HepG2 (cell line): ENCODE measurements at regions not wholly inside any gene's neighbourhood (a gene's known extent, or its start where the extent isn't known, plus 50 kb on each side); places are given as distances from the start of the nearest gene placed in this dataset.

Experiments
- ATAC-seq: fragments of 200-7000 bp; cut with Tn5 transposase; 3 replicates; pipeline ENCODE4 v1.9.1; 2020; ENCODE audit warnings: mild to moderate bottlenecking, moderate library complexity
- BruUV-seq: library from RNA; stranded (reverse); fragments of 400-500 nt; replicated peaks from 2 replicates; lab custom pipeline; 2021; lab: Mats Ljungman, UMichigan
- CTCF ChIA-PET: fragments of 300-600 bp; formaldehyde crosslinking; extraction: SDS; loops from one replicate; lab custom pipeline; 2021; ENCODE audit warnings: low total read pairs, inconsistent platforms, low intra/inter-chr PET ratio; lab: Yijun Ruan, JAX
- POLR2A ChIA-PET: fragments of 350-600 bp; sonication (Branson Sonifier 250); formaldehyde crosslinking; loops from one replicate; lab custom pipeline; 2020; ENCODE audit warnings: antibody characterized with exemption, inconsistent platforms; lab: Yijun Ruan, JAX
- DNase-seq: peaks from one replicate; pipeline ENCODE4 v3.0.0-alpha.2; 2015; ENCODE audit warnings: low spot score
- FAIRE-seq: peaks from 3 replicates; lab custom pipeline; 2011; peaks lifted over from hg19 to GRCh38; lab: Jason Lieb, UNC
- H2AFZ ChIP-seq: one replicate; pipeline ENCODE4 v1.6.1; 2011; ENCODE audit warnings: low read length, inconsistent platforms
- H3K27ac ChIP-seq: fragments of 300-600 bp; 3 replicates; pipeline ENCODE4 v1.8.0; 2011; ENCODE audit warnings: mixed run types, mild to moderate bottlenecking, mixed read lengths, low read length, inconsistent platforms; ENCODE audit not compliant: insufficient read depth; ENCODE audit errors: extremely low read length
- H3K27me3 ChIP-seq, 2 experiments: fragments of 200-600 bp in 1 of 2; 2 replicates in 1 of 2; 3 replicates in 1 of 2; pipeline versions ENCODE4 v1.6.0 to v1.8.0; 2011; ENCODE audit warnings: low read length in 2 of 2, mild to moderate bottlenecking in 2 of 2, moderate library complexity in 2 of 2, inconsistent platforms in 1 of 2; ENCODE audit not compliant: insufficient read depth in 2 of 2, control insufficient read depth in 1 of 2
- H3K36me3 ChIP-seq, 2 experiments: fragments of 200-600 bp in 1 of 2; replicated peaks in 1 of 2; 2 replicates in 1 of 2; 3 replicates in 1 of 2; pipeline versions ENCODE4 v1.5.1 to v1.8.0; 2011; ENCODE audit warnings: low read length in 2 of 2, inconsistent platforms in 1 of 2; ENCODE audit not compliant: insufficient read depth in 2 of 2, control insufficient read depth in 1 of 2
- H3K4me1 ChIP-seq: 2 replicates; pipeline ENCODE4 v1.5.1; 2012; ENCODE audit warnings: low read length, inconsistent platforms; ENCODE audit not compliant: insufficient read depth
- H3K4me2 ChIP-seq: 2 replicates; pipeline ENCODE4 v1.6.0; 2011; ENCODE audit warnings: low read depth, low read length, inconsistent platforms
- H3K4me3 ChIP-seq, 3 experiments: fragments of 200-600 bp in 1 of 3; sonication (generic), shearing (Covaris generic) in 1 of 3; replicated peaks in 1 of 3; 2 replicates each; pipeline ENCODE4 v1.5.1; 2011 to 2016; ENCODE audit warnings: low read length in 3 of 3, inconsistent platforms in 2 of 3, low read depth in 2 of 3, mild to moderate bottlenecking in 2 of 3, control low read depth in 1 of 3, mixed read lengths in 1 of 3; ENCODE audit not compliant: insufficient read depth in 1 of 3
- H3K79me2 ChIP-seq: one replicate; pipeline ENCODE4 v1.6.1; 2011; ENCODE audit warnings: low read length, inconsistent platforms; ENCODE audit not compliant: insufficient read depth
- H3K9ac ChIP-seq: 2 replicates; pipeline ENCODE4 v1.6.0; 2011; ENCODE audit warnings: mild to moderate bottlenecking, low read depth, low read length, inconsistent platforms; ENCODE audit not compliant: insufficient read depth
- H3K9me3 ChIP-seq: 2 replicates; pipeline ENCODE4 v1.5.1; 2012; ENCODE audit warnings: mild to moderate bottlenecking, low read length
- H4K20me1 ChIP-seq: 2 replicates; pipeline ENCODE4 v1.6.0; 2011; ENCODE audit warnings: inconsistent platforms, mild to moderate bottlenecking, low read length, moderate library complexity; ENCODE audit not compliant: insufficient read depth
- MED8 ChIP-seq: sonication (generic); formaldehyde crosslinking; IDR thresholded peaks from 2 replicates; pipeline ENCODE4 v1.8.1; 2023; ENCODE audit warnings: mild to moderate bottlenecking, missing genetic modification reagents; ENCODE audit not compliant: insufficient replicate concordance
- MXI1 ChIP-seq: IDR thresholded peaks from 3 replicates; pipeline ENCODE4 v1.6.1; 2012; ENCODE audit warnings: low read depth, low read length, inconsistent platforms, borderline replicate concordance
- NR2F6 ChIP-seq, 2 experiments: IDR thresholded peaks; 2 replicates each; pipeline ENCODE4 v1.6.1; 2016; ENCODE audit warnings: antibody characterized with exemption in 1 of 2, mild to moderate bottlenecking in 1 of 2
- PAF1 ChIP-seq: IDR thresholded peaks from 2 replicates; pipeline ENCODE4 v1.6.1; 2016; ENCODE audit warnings: missing genetic modification reagents, missing compliant biosample characterization
- TCF7 ChIP-seq: sonication (generic); IDR thresholded peaks from 2 replicates; pipeline ENCODE4 v1.6.1; 2016; ENCODE audit warnings: antibody characterized with exemption, low read depth
- ZFP41 ChIP-seq: sonication (generic); formaldehyde crosslinking; IDR thresholded peaks from 2 replicates; pipeline ENCODE4 v1.4.0; 2020; ENCODE audit warnings: mild to moderate bottlenecking, missing genetic modification reagents, borderline replicate concordance
- ZHX2 ChIP-seq, 2 experiments: sonication (generic) in 1 of 2; formaldehyde crosslinking in 1 of 2; IDR thresholded peaks; 2 replicates each; pipeline versions ENCODE4 v1.6.1 to v1.9.0; 2014 to 2022; ENCODE audit warnings: antibody characterized with exemption in 1 of 2, borderline replicate concordance in 1 of 2, inconsistent platforms in 1 of 2, low read depth in 1 of 2, missing genetic modification reagents in 1 of 2
- ZNF337 ChIP-seq: sonication (generic); formaldehyde crosslinking; IDR thresholded peaks from 2 replicates; pipeline ENCODE4 v1.5.1; 2020; ENCODE audit warnings: missing genetic modification reagents, low read depth, mild to moderate bottlenecking, borderline replicate concordance
- ZNF441 ChIP-seq: sonication (generic); formaldehyde crosslinking; IDR thresholded peaks from 2 replicates; pipeline ENCODE4 v1.7.0; 2021; ENCODE audit warnings: missing genetic modification reagents, borderline replicate concordance
- ZNF572 ChIP-seq: sonication (generic); formaldehyde crosslinking; IDR thresholded peaks from 2 replicates; pipeline ENCODE4 v1.5.1; 2020; ENCODE audit warnings: mild to moderate bottlenecking, missing genetic modification reagents
- ZNF720 ChIP-seq: sonication (generic); formaldehyde crosslinking; IDR thresholded peaks from 2 replicates; pipeline ENCODE4 v1.4.0; 2020; ENCODE audit warnings: missing genetic modification reagents
- WGBS: methylation state at CpG from one replicate; pipeline ENCODE4 v1.1.6; 2017; ENCODE audit warnings: low lambda C conversion rate; 5-methylcytosine and 5-hydroxymethylcytosine counted together
- in situ Hi-C: cut with HindIII; loops from 2 replicates; pipeline ENCODE4 v1.10.0; 2017; ENCODE audit warnings: low pct_unique_long_range_greater_than_20kb; ENCODE audit not compliant: extremely low pct_ligation_motif_present
- intact Hi-C: fragments of 100-400 bp; cut with micrococcal nuclease; formaldehyde crosslinking; loops from one replicate; pipeline ENCODE4 v1.10.0; 2022; ENCODE audit not compliant: unreplicated experiment

GRCh38 chr6:168217880-168218537, 101.6 kb downstream of the DACT2 start:
- no peak overlapping the region for H2AFZ ChIP-seq
- no peaks in the 10 kb centered on the region for H4K20me1 ChIP-seq
- H3K4me2 ChIP-seq: peak overlapping the region; percentile 6; the same call in 1 of the 2 replicates
- H3K4me3 ChIP-seq: no peak overlapping the region
- no peaks in the 10 kb centered on the region for H3K4me1 ChIP-seq
- no peak for ATAC-seq
- intact Hi-C loops: no loop called here
- no peaks in the 10 kb centered on the region for H3K36me3 ChIP-seq
- ChIA-PET POLR2A (no interaction called here), CTCF (no interaction called here)
- no peak overlapping the region for H3K27ac ChIP-seq
- no peak for DNase-seq
- no peaks in the 10 kb centered on the region for H3K79me2 ChIP-seq
- no peak for FAIRE-seq
- H3K9ac ChIP-seq: no peak overlapping the region
- no peak for TF ChIP-seq MXI1
- no peak for TF ChIP-seq ZNF720 (CRISPR knock-in tag)
- no peak for TF ChIP-seq ZNF441 (CRISPR knock-in tag)
- TF ChIP-seq PAF1 (CRISPR knock-in tag): no peak
- 37% methylated on average over 9 of the region's 9 CpGs for WGBS
- in situ Hi-C loops: no loop called here
- no peaks in the 10 kb centered on the region for H3K9me3 ChIP-seq
- peaks cover 8 to 79% of the 10 kb centered on the region in 2 experiments; a peak in 4 of 5 replicates for H3K27me3 ChIP-seq
- no TSS peak for BruUV-seq

- H2AFZ ChIP-seq: no peak overlapping the region
- H3K27ac ChIP-seq: no peak overlapping the region
- H3K36me3 ChIP-seq: no peaks in the 10 kb centered on the region
- CTCF ChIA-PET: no interaction called here
- no peaks in the 10 kb centered on the region for H4K20me1 ChIP-seq
- H3K4me2 ChIP-seq: no peak overlapping the region
- intact Hi-C loops: no loop called here
- POLR2A ChIA-PET: no interaction called here
- no peak overlapping the region for H3K9ac ChIP-seq
- no peak for ATAC-seq
- BruUV-seq: no TSS peak
- H3K4me1 ChIP-seq: no peaks in the 10 kb centered on the region
- WGBS: 76% methylated on average over 24 of the region's 24 CpGs
- H3K9me3 ChIP-seq: no peaks in the 10 kb centered on the region
- FAIRE-seq: no peak
- H3K4me3 ChIP-seq: no peak overlapping the region
- in situ Hi-C loops: no loop called here
- DNase-seq: no peak
- peaks cover 8 to 77% of the 10 kb centered on the region in 2 experiments; a peak in 4 of 5 replicates for H3K27me3 ChIP-seq
- no peaks in the 10 kb centered on the region for H3K79me2 ChIP-seq
- no peak for TF ChIP-seq ZNF572
- no peak for TF ChIP-seq ZFP41
- no peak for TF ChIP-seq NR2F6 (IDR thresholded peaks at IDR 0.05)
- no peak for TF ChIP-seq NR2F6 (CRISPR knock-in tag; IDR thresholded peaks at IDR 0.05)
- no peak for TF ChIP-seq ZHX2 (IDR thresholded peaks at IDR 0.05; ENCODE audit: low read depth)
- no peak for TF ChIP-seq ZHX2 (CRISPR knock-in tag; IDR thresholded peaks at IDR 0.05; ENCODE audit: borderline replicate concordance)
- no peak for TF ChIP-seq ZNF337 (CRISPR knock-in tag)
- no peak for TF ChIP-seq TCF7
- no peak for TF ChIP-seq MED8 (CRISPR knock-in tag)
These were observed 102.2 kb downstream of the DACT2 start for GRCh38 chr6:168217216-168217879.
